ENCODE measurements at regions not wholly inside any gene's neighbourhood (a gene's known extent, or its start where the extent isn't known, plus 50 kb on each side); places are given as distances from the start of the nearest gene placed in this dataset.

- H3K79me2 ChIP-seq (ENCODE audit: insufficient read depth), result no peaks in the 10 kb centered on the region
- CTCF ChIA-PET, result interaction anchor here (0.8 kb wide), 1 partner anchor 341 kb away, joined by 3 read pairs; no protein-coding TSS in a partner anchor
- no peak overlapping the region for H3K4me3 ChIP-seq (ENCODE audit: low read depth in 2 of 2, low read length in 1 of 2)
- H3K36me3 ChIP-seq (replicated peaks in 1 of 2; ENCODE audit: control insufficient read depth in 1 of 2, insufficient read depth in 2 of 2, low read length in 1 of 2), result no peaks in the 10 kb centered on the region
- 44% methylated on average over 3 of the region's 3 CpGs for WGBS (ENCODE audit: low lambda C conversion rate)
- H2AFZ ChIP-seq (ENCODE audit: low read depth), result no peak overlapping the region
- TF ChIP-seq MXI1 (IDR thresholded peaks at IDR 0.05; ENCODE audit: low read depth, low read length) (no peak), CHD2 (IDR thresholded peaks at IDR 0.05; ENCODE audit: low read length, partially characterized antibody) (no peak), TEAD4 (IDR thresholded peaks at IDR 0.05; ENCODE audit: borderline replicate concordance, insufficient read depth) (no peak), POLR2AphosphoS5 (IDR thresholded peaks at IDR 0.05; ENCODE audit: low read depth, low read length) (no peak), RXRA (IDR thresholded peaks at IDR 0.05; ENCODE audit: borderline replicate concordance, low read depth) (no peak), SMC3 (IDR thresholded peaks at IDR 0.05; ENCODE audit: low read depth, low read length) (no peak), USF1 (IDR thresholded peaks at IDR 0.05; ENCODE audit: borderline replicate concordance, low read depth) (no peak), MEF2A (IDR thresholded peaks at IDR 0.05; ENCODE audit: borderline replicate concordance, low read depth) (no peak), PBX3 (IDR thresholded peaks at IDR 0.05) (no peak), TAF1 (IDR thresholded peaks at IDR 0.05; ENCODE audit: borderline replicate concordance, low read depth, low read length) (no peak), EP300 (IDR thresholded peaks at IDR 0.05; ENCODE audit: borderline replicate concordance in 1 of 2, low read depth in 1 of 2, low read length in 1 of 2) (no peak), TCF12 (IDR thresholded peaks at IDR 0.05) (no peak), SIN3A (IDR thresholded peaks at IDR 0.05; ENCODE audit: borderline replicate concordance, low read depth, low read length) (no peak), RCOR1 (IDR thresholded peaks at IDR 0.05; ENCODE audit: low read length) (no peak), REST (IDR thresholded peaks at IDR 0.05; ENCODE audit: low read depth, low read length) (no peak), EZH2phosphoT487 (IDR thresholded peaks at IDR 0.05; ENCODE audit: borderline replicate concordance, low read depth) (no peak), YY1 (IDR thresholded peaks at IDR 0.05; ENCODE audit: low read depth) (no peak), NRF1 (IDR thresholded peaks at IDR 0.05; ENCODE audit: low read depth, low read length) (no peak), MAX (IDR thresholded peaks at IDR 0.05; ENCODE audit: low read depth) (no peak), ZBTB33 (IDR thresholded peaks at IDR 0.05; ENCODE audit: borderline replicate concordance, low read depth) (no peak)
- H3K9ac ChIP-seq, result no peak overlapping the region
- no peaks in the 10 kb centered on the region for H4K20me1 ChIP-seq (ENCODE audit: insufficient read depth)
- POLR2A ChIA-PET, result no interaction called here
- no peaks in the 10 kb centered on the region for H3F3A ChIP-seq (replicated peaks; ENCODE audit: insufficient read depth)
- no peak overlapping the region for H3K4me2 ChIP-seq
- DNase-seq, result no peak
- no peaks in the 10 kb centered on the region for H3K4me1 ChIP-seq (ENCODE audit: control insufficient read depth in 1 of 2, insufficient read depth in 2 of 2, low read depth in 1 of 2, low read length in 1 of 2)
- H3K9me3 ChIP-seq, result no peaks in the 10 kb centered on the region
- H3K9me2 ChIP-seq, result no peaks in the 10 kb centered on the region
- no peaks in the 10 kb centered on the region; the same call in 1 of the 2 replicates for H3K27me3 ChIP-seq (ENCODE audit: insufficient read depth)
- no peak overlapping the region for H3K27ac ChIP-seq (ENCODE audit: low read depth in 2 of 2, low read length in 1 of 2)
These were observed 55.9 kb upstream of the CTBP2 start for GRCh38 chr10:125216309-125216708.

All from SK-N-SH (cell line).